ENCODE measurements at regions not wholly inside any gene's neighbourhood (a gene's known extent, or its start where the extent isn't known, plus 50 kb on each side); places are given as distances from the start of the nearest gene placed in this dataset.
"Not testable (repeated sequence)": the region's sequence is repeated elsewhere in the genome, so short reads cannot be mapped to it uniquely, and the experiment has no call there.

GRCh38 chr6:80969439-80969838 lies 783.0 kb downstream of the TENT5A start:
- no peak for TF ChIP-seq CTCF (IDR thresholded peaks at IDR 0.05)
- DNase-seq (ENCODE audit: low spot score) (no peak), ATAC-seq (ENCODE audit: low FRiP score) (no peak)

DNA sequence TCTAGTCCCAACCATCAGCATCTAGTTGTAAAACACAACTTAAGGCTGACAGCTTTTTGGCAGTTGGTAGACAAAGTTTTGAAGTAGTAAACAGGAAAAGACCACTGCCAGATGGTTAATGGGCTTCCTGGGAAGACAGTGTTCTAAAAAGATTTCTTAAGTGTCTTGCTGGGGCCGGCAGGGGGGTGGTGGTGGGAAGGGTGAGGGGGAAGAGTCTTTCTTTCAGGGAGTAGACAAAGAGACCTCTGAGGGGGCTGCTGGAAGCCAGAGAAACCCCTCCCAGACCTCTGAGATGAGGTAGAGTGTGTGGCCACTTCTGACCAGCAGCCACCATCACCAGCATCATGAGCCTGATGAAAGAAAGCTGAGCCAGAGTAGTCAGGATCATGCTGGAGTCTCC lies 784.9 kb downstream of the TENT5A start:
- ATAC-seq (ENCODE audit: low FRiP score) (no peak), DNase-seq (ENCODE audit: low spot score) (no peak)
- TF ChIP-seq CTCF (IDR thresholded peaks at IDR 0.05) = no peak

DNA sequence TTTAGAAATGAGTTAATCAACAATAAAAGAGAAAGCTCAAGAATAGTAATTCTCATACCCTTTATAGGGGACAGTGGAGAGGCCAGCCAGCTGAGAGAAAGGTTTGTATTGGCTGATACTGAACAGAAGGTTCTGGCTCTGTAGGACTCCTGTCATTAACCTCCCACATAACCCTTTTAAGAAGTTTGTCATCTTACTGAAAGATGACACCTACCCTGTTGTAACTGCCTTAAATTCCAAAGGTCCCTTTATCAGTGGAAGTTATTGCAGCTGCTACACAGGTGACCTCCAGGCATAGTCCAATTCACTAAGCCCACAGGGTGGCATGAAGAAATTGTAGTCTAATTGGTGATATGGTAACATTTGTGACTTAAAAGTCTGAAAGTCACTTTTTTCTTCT lies 790.1 kb downstream of the TENT5A start:
- DNase-seq (ENCODE audit: low spot score) = no peak
- ATAC-seq (ENCODE audit: low FRiP score) = no peak
- TF ChIP-seq CTCF (IDR thresholded peaks at IDR 0.05) = no peak

DNA sequence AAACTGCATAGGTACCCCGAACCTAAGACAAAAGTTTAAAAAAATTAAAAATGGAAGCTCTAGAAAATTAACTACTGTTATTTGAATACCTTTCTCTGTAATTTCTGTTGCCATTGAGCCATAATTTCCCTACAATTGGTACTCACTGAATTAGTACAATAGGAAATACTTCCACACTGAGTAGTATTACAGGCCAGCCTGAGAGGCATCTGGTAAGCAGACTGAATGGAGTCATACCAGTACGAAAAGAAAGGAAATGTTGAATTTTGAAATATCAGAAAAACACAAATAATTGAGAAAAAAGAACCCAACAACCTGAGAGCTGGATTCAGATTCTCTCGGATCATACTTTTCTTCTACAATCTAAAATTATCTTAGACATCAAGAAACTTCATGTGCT lies 791.3 kb downstream of the TENT5A start:
- DNase-seq (ENCODE audit: low spot score) (no peak), ATAC-seq (ENCODE audit: low FRiP score) (no peak)
- no peak for TF ChIP-seq CTCF (IDR thresholded peaks at IDR 0.05)

DNA sequence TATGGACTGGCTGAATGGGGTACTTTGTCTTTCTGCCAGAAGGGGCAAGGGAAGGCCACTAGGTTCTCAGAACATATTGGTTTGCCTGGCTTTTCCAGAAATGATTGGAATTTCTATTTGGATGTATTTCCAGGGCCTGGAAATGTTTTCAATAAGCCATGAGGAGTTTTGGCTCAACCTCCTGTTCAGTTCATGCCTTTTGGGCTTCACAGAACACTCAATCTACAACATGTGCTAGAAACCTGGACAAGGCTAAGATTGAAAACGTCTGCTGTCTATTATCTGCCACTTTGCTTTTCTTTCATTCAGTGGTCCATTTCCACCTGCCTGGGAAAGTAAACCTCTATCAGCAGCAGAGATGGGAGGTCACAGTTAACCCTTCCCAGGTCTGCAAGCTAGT lies 793.4 kb downstream of the TENT5A start:
- DNase-seq (ENCODE audit: low spot score) = no peak
- ATAC-seq (ENCODE audit: low FRiP score) = no peak
- no peak for TF ChIP-seq CTCF (IDR thresholded peaks at IDR 0.05)

DNA sequence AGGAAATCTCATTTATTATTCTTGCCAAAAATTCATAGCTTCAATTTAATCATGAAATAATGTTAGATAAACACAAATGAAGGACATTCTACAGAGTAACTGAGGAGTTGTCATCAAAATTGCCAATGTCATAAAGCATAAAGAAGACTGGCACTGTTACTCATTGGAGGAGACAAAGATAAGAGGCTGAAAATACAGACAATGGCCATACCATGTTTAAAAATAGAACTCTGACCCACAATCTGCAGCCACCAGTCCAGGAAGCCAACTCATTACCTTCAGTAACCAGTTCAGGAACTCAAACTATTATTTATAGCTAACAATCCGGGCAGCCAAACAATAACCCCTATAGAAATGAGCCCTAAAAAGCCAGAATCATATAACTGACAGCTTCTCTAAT lies 795.6 kb downstream of the TENT5A start:
- no peak for ATAC-seq (ENCODE audit: low FRiP score)
- no peak for TF ChIP-seq CTCF (IDR thresholded peaks at IDR 0.05)
- no peak for DNase-seq (ENCODE audit: low spot score)

- ATAC-seq (ENCODE audit: low FRiP score); DNase-seq (ENCODE audit: low spot score): not testable (repeated sequence)
These were observed 800.0 kb downstream of the TENT5A start for GRCh38 chr6:80952479-80952878.

DNA sequence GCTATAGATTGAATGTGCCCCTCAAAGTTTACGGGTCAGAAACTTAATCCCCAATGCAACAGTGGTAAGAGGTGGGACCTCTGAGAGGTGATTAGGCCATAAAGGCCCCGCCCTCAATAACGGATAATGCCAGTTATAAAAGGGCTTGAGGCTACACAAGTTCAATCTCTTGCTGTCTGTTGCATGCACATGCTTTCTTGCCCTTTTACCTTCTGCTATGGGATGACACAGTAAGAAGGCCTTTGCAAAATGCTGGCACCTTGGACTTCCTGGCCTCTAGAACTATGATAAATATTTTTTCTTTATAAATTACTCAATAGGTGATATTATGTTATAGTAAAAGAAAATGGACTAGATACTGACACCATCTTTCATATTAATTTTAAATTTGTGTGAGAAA lies 806.1 kb downstream of the TENT5A start:
- no peak for TF ChIP-seq CTCF (IDR thresholded peaks at IDR 0.05)
- no peak for DNase-seq (ENCODE audit: low spot score)
- no peak for ATAC-seq (ENCODE audit: low FRiP score)
